AG10803 (cell line): ENCODE measurements at regions not wholly inside any gene's neighbourhood (a gene's known extent, or its start where the extent isn't known, plus 50 kb on each side); places are given as distances from the start of the nearest gene placed in this dataset.

Experiments used
- DNase-seq: peaks from one replicate; pipeline ENCODE4 v3.0.0; 2010; ENCODE audit warnings: low read depth
- H3K4me3 ChIP-seq: 2 replicates; pipeline ENCODE4 v1.5.1; 2011; ENCODE audit warnings: mild to moderate bottlenecking, low read length, control low read depth
- CTCF ChIP-seq: conservative IDR thresholded peaks from 2 replicates; pipeline ENCODE4 v1.5.1; 2011; ENCODE audit warnings: mild to moderate bottlenecking, low read length, control low read depth, inconsistent platforms

GRCh38 chr1:88022516-88022915 lies 661.6 kb upstream of the PKN2 start:
- no peak overlapping the region for H3K4me3 ChIP-seq
- no peak for DNase-seq
- no peak for TF ChIP-seq CTCF

- no peak for DNase-seq
- H3K4me3 ChIP-seq: no peak overlapping the region
- TF ChIP-seq CTCF: no peak
These were observed 654.9 kb upstream of the PKN2 start for GRCh38 chr1:88029142-88029541.

GRCh38 chr1:88029899-88030298 lies 654.2 kb upstream of the PKN2 start:
- TF ChIP-seq CTCF: no peak
- no peak overlapping the region for H3K4me3 ChIP-seq
- no peak for DNase-seq

DNA sequence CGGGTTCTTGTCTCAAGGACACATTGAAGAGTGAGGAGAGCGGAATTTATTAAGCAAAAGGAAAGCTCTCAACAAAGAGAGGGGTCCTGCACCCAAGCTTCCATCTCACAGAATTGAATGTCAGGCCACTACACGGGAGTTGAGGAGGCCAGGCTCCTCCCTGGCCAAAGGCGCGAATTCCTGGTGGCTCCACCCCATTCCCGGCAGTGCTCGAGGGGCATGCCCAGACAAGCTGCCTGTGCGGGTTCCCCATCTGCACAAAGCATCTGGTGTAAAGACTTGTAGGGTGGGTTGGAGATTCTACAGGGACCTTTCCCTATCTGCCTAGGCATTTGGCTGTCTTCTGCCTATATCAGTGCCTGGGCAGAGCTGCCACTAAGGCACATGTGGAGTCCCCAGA lies 648.5 kb upstream of the PKN2 start:
- no peak for DNase-seq
- no peak for TF ChIP-seq CTCF
- no peak overlapping the region for H3K4me3 ChIP-seq

DNA sequence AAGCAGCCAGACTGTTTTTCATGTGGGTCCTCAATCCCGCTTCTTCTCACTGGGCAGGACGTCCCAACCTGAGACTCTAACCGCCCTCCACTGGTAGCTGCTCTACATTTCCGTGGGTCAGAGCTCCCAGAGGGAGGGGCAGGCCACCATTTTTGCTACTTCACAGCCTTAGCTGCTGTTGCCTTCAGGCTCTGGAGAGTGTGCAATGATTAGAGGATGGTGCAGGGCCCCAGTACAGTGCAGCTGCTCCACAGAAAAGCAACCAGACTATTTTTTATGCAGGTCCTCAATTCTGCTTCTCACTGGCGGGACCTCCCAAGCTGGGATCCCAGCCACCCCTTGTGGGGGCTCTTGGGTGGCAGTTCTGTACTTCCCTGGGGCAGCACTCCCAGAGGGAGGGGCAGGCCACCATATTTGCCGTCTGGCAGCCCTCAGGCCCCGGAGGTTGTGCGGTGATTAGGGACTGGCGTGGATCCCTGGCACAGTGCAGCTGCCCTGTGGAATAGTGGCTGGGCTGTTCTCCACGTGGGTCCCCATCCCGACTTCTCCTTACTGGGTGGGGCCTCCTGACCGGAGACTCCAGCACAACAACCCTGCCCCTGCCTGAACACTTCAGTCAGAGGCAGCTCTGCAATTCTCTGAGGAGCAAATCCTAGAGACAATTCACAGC lies 647.6 kb upstream of the PKN2 start:
- TF ChIP-seq CTCF: no peak

GRCh38 chr1:88039240-88039639 lies 644.8 kb upstream of the PKN2 start:
- DNase-seq: no peak
- TF ChIP-seq CTCF: no peak
- no peak overlapping the region for H3K4me3 ChIP-seq

More for the DNA sequence above, 647.6 kb upstream of the PKN2 start:
- H3K4me3 ChIP-seq: no peak overlapping the region
- DNase-seq: no peak

GRCh38 chr1:88043834-88044233 lies 640.2 kb upstream of the PKN2 start:
- no peak overlapping the region for H3K4me3 ChIP-seq
- no peak for DNase-seq
- TF ChIP-seq CTCF: no peak
